SK-N-MC (cell line): ENCODE measurements at regions not wholly inside any gene's neighbourhood (a gene's known extent, or its start where the extent isn't known, plus 50 kb on each side); places are given as distances from the start of the nearest gene placed in this dataset.

Source experiments
- DNase-seq: peaks from one replicate; pipeline ENCODE4 v3.0.0-alpha.2; 2011; ENCODE audit warnings: low read depth, low spot score
- H3K27ac ChIP-seq: fragments of 200-600 bp; sonication (generic); 2 replicates; pipeline ENCODE4 v1.5.1; 2016; ENCODE audit warnings: mixed run types
- H3K36me3 ChIP-seq: fragments of 200-600 bp; sonication (generic); 2 replicates; pipeline ENCODE4 v1.6.1; 2017; ENCODE audit warnings: antibody characterized with exemption, low read length, mixed read lengths; ENCODE audit not compliant: insufficient read depth
- H3K4me3 ChIP-seq: fragments of 200-600 bp; sonication (generic); 2 replicates; pipeline ENCODE4 v1.5.1; 2016
- H3K9ac ChIP-seq: fragments of 200-600 bp; sonication (generic); 2 replicates; pipeline ENCODE4 v1.8.0; 2017; ENCODE audit warnings: mixed run types, mixed read lengths; ENCODE audit not compliant: insufficient read length
- H3K9me3 ChIP-seq: fragments of 200-600 bp; sonication (generic); 2 replicates; pipeline ENCODE4 v1.6.1; 2017; ENCODE audit warnings: low read depth, mild to moderate bottlenecking, antibody characterized with exemption, low read length, moderate library complexity, mixed read lengths
- EZH2 ChIP-seq: fragments of 200-600 bp; sonication (generic); IDR thresholded peaks from one replicate; pipeline ENCODE4 v1.6.1; 2017; ENCODE audit warnings: antibody characterized with exemption
- FOXP2 ChIP-seq: optimal IDR thresholded peaks from 2 replicates; pipeline ENCODE3; 2011; ENCODE audit warnings: mild to moderate bottlenecking, moderate library complexity; ENCODE audit not compliant: insufficient read depth; ENCODE audit errors: extremely low read length, control extremely low read depth
- POLR2AphosphoS5 ChIP-seq: IDR thresholded peaks from 2 replicates; pipeline ENCODE4 v1.6.1; 2012; ENCODE audit warnings: mild to moderate bottlenecking, low read depth, low read length, borderline replicate concordance

- no peak overlapping the region for H3K9ac ChIP-seq
- H3K36me3 ChIP-seq, result no peaks in the 10 kb centered on the region
- DNase-seq, result no peak
- H3K4me3 ChIP-seq, result no peak overlapping the region
- H3K9me3 ChIP-seq, result no peaks in the 10 kb centered on the region
- TF ChIP-seq FOXP2 (no peak), EZH2 (no peak), POLR2AphosphoS5 (no peak)
- no peak overlapping the region for H3K27ac ChIP-seq
Measured at GRCh38 chr16:54411544-54411943, 125.0 kb upstream of the IRX3 start.

GRCh38 chr16:54409982-54410381 is 123.4 kb upstream of the IRX3 start:
- TF ChIP-seq POLR2AphosphoS5, result no peak
- no peak for TF ChIP-seq EZH2
- no peak for TF ChIP-seq FOXP2
- Histone ChIP-seq H3K9me3 (no peaks in the 10 kb centered on the region), H3K4me3 (no peak overlapping the region), H3K27ac (no peak overlapping the region), H3K9ac (no peak overlapping the region), H3K36me3 (no peaks in the 10 kb centered on the region)
- DNase-seq, result no peak

GRCh38 chr16:54407596-54407995 is 121.0 kb upstream of the IRX3 start:
- Histone ChIP-seq H3K36me3 (no peaks in the 10 kb centered on the region), H3K27ac (no peak overlapping the region), H3K4me3 (no peak overlapping the region), H3K9ac (no peak overlapping the region), H3K9me3 (no peaks in the 10 kb centered on the region)
- TF ChIP-seq EZH2 (no peak), FOXP2 (no peak), POLR2AphosphoS5 (no peak)
- no peak for DNase-seq

GRCh38 chr16:54405478-54405877 is 118.9 kb upstream of the IRX3 start:
- TF ChIP-seq POLR2AphosphoS5, result no peak
- no peak for TF ChIP-seq EZH2
- no peak for TF ChIP-seq FOXP2
- no peaks in the 10 kb centered on the region for H3K9me3 ChIP-seq
- H3K36me3 ChIP-seq, result no peaks in the 10 kb centered on the region
- H3K9ac ChIP-seq, result no peak overlapping the region
- H3K27ac ChIP-seq, result no peak overlapping the region
- H3K4me3 ChIP-seq, result no peak overlapping the region
- DNase-seq, result no peak

GRCh38 chr16:54403580-54403979 is 117.0 kb upstream of the IRX3 start:
- H3K27ac ChIP-seq, result no peak overlapping the region
- DNase-seq, result no peak
- H3K36me3 ChIP-seq, result no peaks in the 10 kb centered on the region
- TF ChIP-seq POLR2AphosphoS5 (no peak), FOXP2 (no peak), EZH2 (no peak)
- H3K9ac ChIP-seq, result no peak overlapping the region
- no peak overlapping the region for H3K4me3 ChIP-seq
- H3K9me3 ChIP-seq, result no peaks in the 10 kb centered on the region

- Histone ChIP-seq H3K36me3 (no peaks in the 10 kb centered on the region), H3K4me3 (no peak overlapping the region), H3K27ac (no peak overlapping the region), H3K9ac (no peak overlapping the region), H3K9me3 (no peaks in the 10 kb centered on the region)
- no peak for TF ChIP-seq EZH2
- TF ChIP-seq POLR2AphosphoS5, result no peak
- no peak for TF ChIP-seq FOXP2
- DNase-seq, result no peak
Measured at GRCh38 chr16:54402873-54403272, 116.3 kb upstream of the IRX3 start.

GRCh38 chr16:54402270-54402669 is 115.7 kb upstream of the IRX3 start:
- TF ChIP-seq POLR2AphosphoS5 (no peak), EZH2 (no peak), FOXP2 (no peak)
- DNase-seq, result no peak
- Histone ChIP-seq H3K36me3 (no peaks in the 10 kb centered on the region), H3K9me3 (no peaks in the 10 kb centered on the region), H3K27ac (no peak overlapping the region), H3K4me3 (no peak overlapping the region), H3K9ac (no peak overlapping the region)

- TF ChIP-seq FOXP2, result no peak
- no peak for TF ChIP-seq EZH2
- no peak for TF ChIP-seq POLR2AphosphoS5
- Histone ChIP-seq H3K27ac (no peak overlapping the region), H3K9me3 (no peaks in the 10 kb centered on the region), H3K36me3 (no peaks in the 10 kb centered on the region), H3K4me3 (no peak overlapping the region), H3K9ac (no peak overlapping the region)
- no peak for DNase-seq
Measured at GRCh38 chr16:54400261-54400660, 113.7 kb upstream of the IRX3 start.

- no peak for DNase-seq
- Histone ChIP-seq H3K9me3 (no peaks in the 10 kb centered on the region), H3K36me3 (no peaks in the 10 kb centered on the region), H3K27ac (no peak overlapping the region), H3K9ac (no peak overlapping the region), H3K4me3 (no peak overlapping the region)
- TF ChIP-seq POLR2AphosphoS5 (no peak), FOXP2 (no peak), EZH2 (no peak)
Measured at GRCh38 chr16:54398986-54399385, 112.4 kb upstream of the IRX3 start.

GRCh38 chr16:54397838-54398237 is 111.3 kb upstream of the IRX3 start:
- TF ChIP-seq POLR2AphosphoS5 (no peak), EZH2 (no peak), FOXP2 (no peak)
- Histone ChIP-seq H3K4me3 (no peak overlapping the region), H3K9ac (no peak overlapping the region), H3K36me3 (no peaks in the 10 kb centered on the region), H3K9me3 (no peaks in the 10 kb centered on the region), H3K27ac (no peak overlapping the region)
- DNase-seq, result no peak
